Astrocyte of the spinal cord (primary cell): ENCODE measurements at regions not wholly inside any gene's neighbourhood (a gene's known extent, or its start where the extent isn't known, plus 50 kb on each side); places are given as distances from the start of the nearest gene placed in this dataset.

ENCODE experiments used
- DNase-seq: peaks from one replicate; pipeline ENCODE4 v3.0.0; 2011; ENCODE audit warnings: low read depth, low spot score
- H3K4me3 ChIP-seq: 2 replicates; pipeline ENCODE4 v1.5.1; 2011; ENCODE audit warnings: low read depth, mild to moderate bottlenecking, low read length, moderate library complexity
- CTCF ChIP-seq: IDR thresholded peaks from 2 replicates; pipeline ENCODE4 v1.5.1; 2012; ENCODE audit warnings: low read depth, mild to moderate bottlenecking, low read length, inconsistent platforms
- in situ Hi-C: cut with HindIII; loops from 2 replicates; pipeline ENCODE4 v1.10.0; 2017; ENCODE audit warnings: low sequenced_read_pairs

GRCh38 chr10:83582407-83583095, 556.8 kb upstream of the GHITM start:
- DNase-seq: no peak
- in situ Hi-C loops: no loop called here
- TF ChIP-seq CTCF: no peak
- no peak overlapping the region for H3K4me3 ChIP-seq

GRCh38 chr10:83585686-83586085, 553.6 kb upstream of the GHITM start:
- no peak for DNase-seq
- no peak for TF ChIP-seq CTCF
- in situ Hi-C loops: no loop called here
- no peak overlapping the region for H3K4me3 ChIP-seq

GRCh38 chr10:83592337-83592935, 546.9 kb upstream of the GHITM start:
- no peak for TF ChIP-seq CTCF
- no peak for DNase-seq
- in situ Hi-C loops: no loop called here
- H3K4me3 ChIP-seq: no peak overlapping the region

GRCh38 chr10:83603708-83604107, 535.6 kb upstream of the GHITM start:
- H3K4me3 ChIP-seq: no peak overlapping the region
- in situ Hi-C loops: no loop called here
- peak; percentile 56 for DNase-seq
- TF ChIP-seq CTCF: no peak

- DNase-seq: peak; percentile 26
- no peak overlapping the region for H3K4me3 ChIP-seq
- TF ChIP-seq CTCF: no peak
- in situ Hi-C loops: no loop called here
These were observed 533.3 kb upstream of the GHITM start for GRCh38 chr10:83605783-83606630.

- in situ Hi-C loops: no loop called here
- no peak overlapping the region for H3K4me3 ChIP-seq
- DNase-seq: peak; percentile 57
- no peak for TF ChIP-seq CTCF
These were observed 531.2 kb upstream of the GHITM start for GRCh38 chr10:83607959-83608745.
